Endothelial cell (in vitro differentiated cells): ENCODE measurements at regions not wholly inside any gene's neighbourhood (a gene's known extent, or its start where the extent isn't known, plus 50 kb on each side); places are given as distances from the start of the nearest gene placed in this dataset.

Experiments
- DNase-seq: peaks from one replicate; pipeline ENCODE4 v3.0.0; 2021; ENCODE audit warnings: low spot score
- H3K27ac Mint-ChIP-seq: one replicate; pipeline ENCODE4 v1.8.0; 2021; ENCODE audit warnings: mixed read lengths, inconsistent platforms; ENCODE audit not compliant: unreplicated experiment
- H3K27me3 Mint-ChIP-seq: one replicate; pipeline ENCODE4 v1.8.0; 2021; ENCODE audit warnings: mild to moderate bottlenecking, moderate library complexity, mixed read lengths, inconsistent platforms; ENCODE audit not compliant: unreplicated experiment
- H3K36me3 Mint-ChIP-seq: one replicate; pipeline ENCODE4 v1.8.0; 2021; ENCODE audit warnings: mild to moderate bottlenecking, low read depth, mixed read lengths, inconsistent platforms; ENCODE audit not compliant: unreplicated experiment
- H3K4me1 Mint-ChIP-seq: one replicate; pipeline ENCODE4 v1.8.0; 2021; ENCODE audit warnings: mild to moderate bottlenecking, mixed read lengths, inconsistent platforms; ENCODE audit not compliant: unreplicated experiment
- H3K4me3 Mint-ChIP-seq: one replicate; pipeline ENCODE4 v1.8.0; 2021; ENCODE audit warnings: mild to moderate bottlenecking, mixed read lengths, inconsistent platforms; ENCODE audit not compliant: unreplicated experiment
- H3K9me3 Mint-ChIP-seq: one replicate; pipeline ENCODE4 v1.8.0; 2021; ENCODE audit warnings: mixed read lengths, inconsistent platforms; ENCODE audit not compliant: unreplicated experiment
- TF ChIP-seq, protein P1 (sequence below): fragments of 200-600 bp; sonication (generic); IDR thresholded peaks from one replicate; pipeline ENCODE4 v1.5.0; 2021; ENCODE audit warnings: antibody characterized with exemption; ENCODE audit not compliant: unreplicated experiment

DNA sequence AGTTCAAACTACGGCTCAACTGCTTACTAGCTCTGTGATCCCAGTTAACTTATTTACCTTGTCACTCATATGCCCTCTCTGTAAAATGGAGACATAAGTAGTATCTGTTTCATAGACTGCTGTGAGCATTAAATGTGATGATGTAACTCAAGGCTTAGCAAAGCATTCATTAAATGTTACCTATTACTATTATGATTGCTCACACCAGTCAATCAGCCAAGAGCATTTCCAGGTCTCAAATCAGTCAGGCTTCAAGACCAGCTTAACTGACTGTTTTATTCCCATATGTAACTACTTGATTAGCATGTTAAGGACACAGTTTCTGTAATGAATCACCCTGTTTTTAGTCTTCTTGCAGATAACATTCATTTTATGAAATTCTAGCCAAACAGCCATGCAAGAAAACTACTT, 413.3 kb downstream of the MLLT3 start:
- Mint-ChIP-seq H3K4me1 (peaks cover 4% of the 10 kb centered on the region), H3K4me3 (no peak overlapping the region), H3K36me3 (no peaks in the 10 kb centered on the region), H3K27me3 (no peaks in the 10 kb centered on the region), H3K9me3 (no peaks in the 10 kb centered on the region), H3K27ac (no peak overlapping the region)
- no peak for DNase-seq
- TF ChIP-seq, protein P1, sequence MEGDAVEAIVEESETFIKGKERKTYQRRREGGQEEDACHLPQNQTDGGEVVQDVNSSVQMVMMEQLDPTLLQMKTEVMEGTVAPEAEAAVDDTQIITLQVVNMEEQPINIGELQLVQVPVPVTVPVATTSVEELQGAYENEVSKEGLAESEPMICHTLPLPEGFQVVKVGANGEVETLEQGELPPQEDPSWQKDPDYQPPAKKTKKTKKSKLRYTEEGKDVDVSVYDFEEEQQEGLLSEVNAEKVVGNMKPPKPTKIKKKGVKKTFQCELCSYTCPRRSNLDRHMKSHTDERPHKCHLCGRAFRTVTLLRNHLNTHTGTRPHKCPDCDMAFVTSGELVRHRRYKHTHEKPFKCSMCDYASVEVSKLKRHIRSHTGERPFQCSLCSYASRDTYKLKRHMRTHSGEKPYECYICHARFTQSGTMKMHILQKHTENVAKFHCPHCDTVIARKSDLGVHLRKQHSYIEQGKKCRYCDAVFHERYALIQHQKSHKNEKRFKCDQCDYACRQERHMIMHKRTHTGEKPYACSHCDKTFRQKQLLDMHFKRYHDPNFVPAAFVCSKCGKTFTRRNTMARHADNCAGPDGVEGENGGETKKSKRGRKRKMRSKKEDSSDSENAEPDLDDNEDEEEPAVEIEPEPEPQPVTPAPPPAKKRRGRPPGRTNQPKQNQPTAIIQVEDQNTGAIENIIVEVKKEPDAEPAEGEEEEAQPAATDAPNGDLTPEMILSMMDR, result no peak

DNA sequence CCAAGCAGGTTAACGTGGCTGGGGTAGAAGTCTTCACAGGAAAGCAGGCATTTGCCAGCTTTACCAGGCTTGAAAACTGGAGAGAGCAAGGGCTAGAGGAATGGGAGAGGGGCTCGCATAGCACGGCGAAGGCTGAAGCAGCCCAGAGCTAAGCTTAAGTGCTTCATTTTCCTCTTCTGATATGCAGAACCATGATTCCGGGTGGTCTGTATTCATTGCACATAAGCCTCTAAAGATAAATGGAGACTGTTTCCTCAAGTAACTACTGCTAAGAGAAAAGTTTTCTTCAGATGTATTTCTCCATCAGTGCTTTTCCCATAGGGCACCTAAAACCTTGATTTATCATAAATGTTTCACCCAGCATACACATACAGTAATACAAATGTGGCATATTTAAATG, 414.1 kb downstream of the MLLT3 start:
- H3K36me3 Mint-ChIP-seq, result no peaks in the 10 kb centered on the region
- no peak for DNase-seq
- TF ChIP-seq, protein P1, result no peak
- peaks cover 4% of the 10 kb centered on the region for H3K4me1 Mint-ChIP-seq
- H3K9me3 Mint-ChIP-seq, result no peaks in the 10 kb centered on the region
- no peaks in the 10 kb centered on the region for H3K27me3 Mint-ChIP-seq
- H3K4me3 Mint-ChIP-seq, result no peak overlapping the region
- no peak overlapping the region for H3K27ac Mint-ChIP-seq

DNA sequence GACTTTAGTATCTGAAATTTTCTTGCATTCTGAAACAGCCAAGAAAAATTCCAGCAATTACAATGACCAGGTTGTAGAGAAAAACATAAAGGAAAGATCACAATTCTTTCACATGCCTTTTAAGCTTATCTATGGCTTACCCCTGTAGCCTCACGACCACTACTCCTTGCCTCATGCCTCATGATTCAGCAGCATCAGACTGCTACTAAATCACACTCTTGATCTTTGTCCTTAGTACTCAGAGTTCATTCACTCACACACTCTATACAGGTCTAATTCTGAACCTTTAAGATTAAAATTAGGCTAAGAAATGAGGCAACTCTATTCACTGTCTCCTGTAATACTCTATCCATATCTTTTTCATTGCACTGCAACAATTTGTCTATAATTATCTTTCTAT, 415.1 kb downstream of the MLLT3 start:
- TF ChIP-seq, protein P1, result no peak
- H3K9me3 Mint-ChIP-seq, result no peaks in the 10 kb centered on the region
- H3K27ac Mint-ChIP-seq, result no peak overlapping the region
- no peak overlapping the region for H3K4me3 Mint-ChIP-seq
- no peak for DNase-seq
- peaks cover 8% of the 10 kb centered on the region for H3K4me1 Mint-ChIP-seq
- H3K36me3 Mint-ChIP-seq, result no peaks in the 10 kb centered on the region
- H3K27me3 Mint-ChIP-seq, result peaks cover 3% of the 10 kb centered on the region

DNA sequence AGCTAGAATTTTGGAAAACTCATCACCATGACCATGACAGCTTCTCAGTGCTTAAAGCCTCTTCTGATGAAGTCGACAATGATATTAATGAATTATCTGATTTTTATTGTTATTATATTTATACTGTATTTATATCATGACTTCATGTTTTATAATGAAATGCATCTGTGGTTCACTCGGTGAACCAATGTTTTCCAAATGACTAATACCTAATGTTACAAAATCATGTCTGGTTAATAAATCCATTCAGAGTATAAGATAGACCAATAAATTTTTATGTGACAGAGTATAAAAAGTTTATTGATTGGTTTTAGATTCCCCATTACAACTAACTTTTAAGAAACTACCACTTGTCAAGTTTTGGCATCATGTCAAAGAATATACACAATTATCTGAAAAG, 416.5 kb downstream of the MLLT3 start:
- DNase-seq, result no peak
- H3K9me3 Mint-ChIP-seq, result no peaks in the 10 kb centered on the region
- peaks cover 14% of the 10 kb centered on the region for H3K4me1 Mint-ChIP-seq
- no peaks in the 10 kb centered on the region for H3K36me3 Mint-ChIP-seq
- H3K27me3 Mint-ChIP-seq, result peaks cover 5% of the 10 kb centered on the region
- no peak overlapping the region for H3K4me3 Mint-ChIP-seq
- TF ChIP-seq, protein P1, result no peak
- H3K27ac Mint-ChIP-seq, result no peak overlapping the region

DNA sequence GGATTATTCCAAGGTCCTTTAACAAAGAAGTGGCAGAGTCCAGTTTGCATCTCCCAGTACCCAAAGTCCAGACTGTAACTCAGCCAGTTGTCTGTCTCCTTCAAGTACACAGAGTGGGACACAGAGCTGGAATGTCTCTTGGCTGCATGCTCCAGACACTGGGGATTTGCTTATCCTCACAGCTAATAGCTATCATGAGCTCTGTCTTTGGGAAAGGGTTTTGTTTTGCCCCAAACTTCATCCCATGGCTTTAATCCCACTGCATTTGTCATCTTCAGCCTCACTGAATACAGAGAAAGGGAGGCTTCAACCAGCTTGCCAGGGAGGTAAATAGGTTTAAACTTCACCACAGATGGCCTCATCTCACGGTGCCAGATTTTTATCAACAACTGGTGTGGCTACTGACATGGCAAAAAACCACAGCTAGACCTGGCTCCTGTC, 412.2 kb upstream of the SLC24A2 start:
- no peak for DNase-seq
- peaks cover 5% of the 10 kb centered on the region for H3K27me3 Mint-ChIP-seq
- H3K9me3 Mint-ChIP-seq, result no peaks in the 10 kb centered on the region
- peaks cover 10% of the 10 kb centered on the region for H3K4me1 Mint-ChIP-seq
- no peak overlapping the region for H3K27ac Mint-ChIP-seq
- TF ChIP-seq, protein P1, result no peak
- no peak overlapping the region for H3K4me3 Mint-ChIP-seq
- no peaks in the 10 kb centered on the region for H3K36me3 Mint-ChIP-seq
